ENCODE measurements at regions not wholly inside any gene's neighbourhood (a gene's known extent, or its start where the extent isn't known, plus 50 kb on each side); places are given as distances from the start of the nearest gene placed in this dataset.

GRCh38 chr4:107155366-107155765, 119.3 kb upstream of the DKK2 start:
- no peak for TF ChIP-seq CTCF (conservative IDR thresholded peaks at IDR 0.05 in 1 of 2, IDR thresholded peaks at IDR 0.05 in 1 of 2; ENCODE audit: low read depth in 1 of 2, low read length in 2 of 2)
- TF ChIP-seq EZH2 (IDR thresholded peaks at IDR 0.05; ENCODE audit: low read length, missing control alignments): no peak
